ENCODE measurements at regions not wholly inside any gene's neighbourhood (a gene's known extent, or its start where the extent isn't known, plus 50 kb on each side); places are given as distances from the start of the nearest gene placed in this dataset.

DNA sequence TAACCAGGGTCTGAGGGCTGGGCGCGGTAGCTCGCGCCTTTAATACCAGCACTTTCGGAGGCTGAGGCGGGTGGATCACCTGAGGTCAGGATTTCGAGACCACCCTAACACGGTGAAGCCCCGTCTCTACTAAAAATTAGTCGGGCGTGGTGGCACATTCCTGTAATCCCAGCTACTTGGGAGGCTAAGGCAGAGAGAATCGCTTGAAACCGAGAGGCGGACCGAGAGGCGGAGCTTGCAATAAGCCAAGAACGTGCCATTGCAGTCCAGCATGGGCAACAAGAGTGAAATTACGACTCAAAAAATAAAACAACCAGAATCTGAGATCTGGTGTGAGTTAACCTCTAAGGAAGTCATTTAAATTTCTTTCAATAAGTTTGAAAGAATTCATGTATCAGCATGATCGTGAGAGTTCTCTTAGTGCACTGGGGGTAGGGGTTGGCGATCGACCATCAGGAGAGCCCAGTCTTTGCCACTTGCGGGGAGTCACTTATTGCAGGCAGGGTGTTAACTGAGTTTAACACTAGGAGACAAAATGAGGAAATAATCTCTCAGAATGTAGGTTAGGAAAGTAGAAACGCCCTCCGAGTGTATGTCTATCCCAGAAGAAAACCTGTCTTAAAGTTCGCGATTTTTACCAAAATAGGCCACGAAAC, 206.5 kb upstream of the ZNF184 start:
- no peak for DNase-seq (ENCODE audit: low read depth)
- TF ChIP-seq, protein P1, sequence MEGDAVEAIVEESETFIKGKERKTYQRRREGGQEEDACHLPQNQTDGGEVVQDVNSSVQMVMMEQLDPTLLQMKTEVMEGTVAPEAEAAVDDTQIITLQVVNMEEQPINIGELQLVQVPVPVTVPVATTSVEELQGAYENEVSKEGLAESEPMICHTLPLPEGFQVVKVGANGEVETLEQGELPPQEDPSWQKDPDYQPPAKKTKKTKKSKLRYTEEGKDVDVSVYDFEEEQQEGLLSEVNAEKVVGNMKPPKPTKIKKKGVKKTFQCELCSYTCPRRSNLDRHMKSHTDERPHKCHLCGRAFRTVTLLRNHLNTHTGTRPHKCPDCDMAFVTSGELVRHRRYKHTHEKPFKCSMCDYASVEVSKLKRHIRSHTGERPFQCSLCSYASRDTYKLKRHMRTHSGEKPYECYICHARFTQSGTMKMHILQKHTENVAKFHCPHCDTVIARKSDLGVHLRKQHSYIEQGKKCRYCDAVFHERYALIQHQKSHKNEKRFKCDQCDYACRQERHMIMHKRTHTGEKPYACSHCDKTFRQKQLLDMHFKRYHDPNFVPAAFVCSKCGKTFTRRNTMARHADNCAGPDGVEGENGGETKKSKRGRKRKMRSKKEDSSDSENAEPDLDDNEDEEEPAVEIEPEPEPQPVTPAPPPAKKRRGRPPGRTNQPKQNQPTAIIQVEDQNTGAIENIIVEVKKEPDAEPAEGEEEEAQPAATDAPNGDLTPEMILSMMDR (IDR thresholded peaks at IDR 0.05; ENCODE audit: insufficient read depth, low read depth, low read length, missing control alignments): no peak
- no peak overlapping the region for H3K4me3 ChIP-seq (ENCODE audit: low read depth, low read length)

DNA sequence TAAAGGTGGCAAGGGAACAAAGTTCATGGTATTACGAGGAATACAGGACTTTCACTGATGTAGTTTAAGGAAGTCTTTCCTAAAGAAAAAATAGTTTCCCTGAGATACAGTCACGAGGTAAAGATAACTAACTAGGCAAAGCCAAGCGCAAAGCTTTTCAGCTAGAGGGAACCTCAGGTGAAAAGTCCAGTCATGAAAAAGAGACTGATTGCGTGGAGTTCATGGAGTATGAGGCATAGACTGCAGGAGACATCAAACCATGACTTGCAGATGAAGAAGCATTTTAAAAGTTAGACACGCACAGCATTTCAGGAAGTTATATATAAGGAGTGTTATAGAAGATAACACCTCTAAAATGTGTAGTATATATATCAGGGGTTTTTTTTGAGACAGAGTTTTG, 205.6 kb upstream of the ZNF184 start:
- no peak for DNase-seq (ENCODE audit: low read depth)
- TF ChIP-seq, protein P1 (IDR thresholded peaks at IDR 0.05; ENCODE audit: insufficient read depth, low read depth, low read length, missing control alignments): no peak
- H3K4me3 ChIP-seq (ENCODE audit: low read depth, low read length): no peak overlapping the region

DNA sequence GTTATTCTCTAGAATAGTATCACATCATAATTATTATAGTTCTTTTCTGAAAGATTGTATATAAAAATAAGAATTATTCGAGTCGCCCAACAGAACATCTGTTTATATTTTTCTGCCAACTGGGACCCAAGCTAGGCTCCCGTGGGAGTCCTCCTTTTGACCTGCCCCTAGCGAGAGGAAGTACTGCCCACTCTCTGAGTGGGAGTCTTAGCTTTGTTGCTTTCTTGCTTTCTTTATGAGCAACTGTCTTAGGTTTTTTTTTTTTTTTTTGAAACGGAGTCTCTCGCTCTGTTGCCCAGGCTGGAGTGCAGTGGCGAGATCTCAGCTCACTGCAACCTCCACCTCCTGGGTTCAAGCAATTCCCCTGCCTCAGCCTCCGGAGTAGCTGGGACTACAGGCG, 202.0 kb upstream of the ZNF184 start:
- no peak overlapping the region for H3K4me3 ChIP-seq (ENCODE audit: low read depth, low read length)
- peak; percentile 58 for DNase-seq (ENCODE audit: low read depth)
- TF ChIP-seq, protein P1 (IDR thresholded peaks at IDR 0.05; ENCODE audit: insufficient read depth, low read depth, low read length, missing control alignments): no peak

DNA sequence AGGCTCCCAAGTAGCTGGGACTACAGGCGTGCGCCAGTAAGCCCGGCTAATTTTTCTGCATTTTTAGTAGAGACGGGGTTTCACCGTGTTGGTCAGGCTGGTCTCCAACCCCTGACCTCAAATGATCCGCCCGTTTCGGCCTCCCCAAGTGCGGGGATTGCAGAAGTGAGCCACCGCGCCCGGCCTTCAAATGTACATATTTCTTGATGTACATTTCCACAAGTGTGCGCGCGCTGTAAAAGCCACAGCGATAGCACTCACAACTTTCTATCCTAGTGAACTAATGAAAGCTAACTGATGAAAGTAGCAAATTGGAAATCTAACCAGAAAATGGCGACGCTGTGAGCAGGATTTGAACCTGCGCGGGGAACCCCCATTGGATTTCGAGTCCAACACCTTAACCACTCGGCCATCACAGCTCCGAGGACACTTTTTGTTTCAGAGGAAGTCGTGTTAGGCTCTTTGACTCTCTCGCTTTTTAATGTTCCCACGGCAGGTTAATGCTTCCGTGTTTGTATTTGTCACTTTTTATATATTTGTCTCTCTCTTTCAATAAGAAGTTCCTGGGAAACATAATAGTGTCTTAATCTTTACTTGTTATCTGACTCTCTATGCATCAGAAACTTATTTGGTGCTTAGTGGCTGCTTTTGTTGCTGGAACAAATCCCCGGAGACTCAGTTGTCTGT, 199.4 kb upstream of the ZNF184 start:
- TF ChIP-seq, protein P1 (IDR thresholded peaks at IDR 0.05; ENCODE audit: insufficient read depth, low read depth, low read length, missing control alignments): no peak
- peak; percentile 95 for DNase-seq (ENCODE audit: low read depth)
- peak overlapping the region; percentile 62 for H3K4me3 ChIP-seq (ENCODE audit: low read depth, low read length)

DNA sequence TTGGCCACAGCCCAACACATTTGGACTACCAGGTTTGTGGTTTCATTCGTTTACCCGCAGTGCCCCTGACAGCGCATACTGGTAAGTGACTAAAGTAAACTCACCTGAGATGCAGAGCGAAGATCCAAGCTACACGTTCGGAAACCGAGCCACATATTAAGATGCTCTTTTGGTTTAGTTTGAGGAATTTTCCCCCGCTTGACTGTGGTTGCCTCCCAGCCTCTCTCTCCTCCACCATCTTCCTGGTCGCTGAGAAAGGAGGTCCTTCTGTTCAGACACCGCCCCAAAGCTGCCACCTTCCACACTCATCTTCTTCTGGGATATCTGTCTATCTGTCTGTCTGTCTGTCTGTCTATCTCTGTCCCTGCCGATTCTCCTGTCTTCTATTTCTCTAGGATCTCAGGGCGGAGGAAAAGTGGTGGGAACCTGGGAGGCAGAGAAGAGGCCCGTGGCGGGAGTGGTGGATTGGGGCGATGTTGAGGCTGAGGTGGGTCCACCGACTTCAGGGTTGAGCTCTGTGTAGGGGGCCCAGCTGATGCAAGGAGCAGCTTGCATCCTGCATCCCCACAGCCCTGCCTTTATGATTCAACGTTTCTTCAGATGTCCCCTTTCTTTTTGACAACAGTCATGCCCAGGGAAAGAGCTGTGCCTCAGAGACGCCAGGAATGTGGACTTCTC, 196.9 kb upstream of the ZNF184 start:
- peak overlapping the region; percentile 62 for H3K4me3 ChIP-seq (ENCODE audit: low read depth, low read length)
- DNase-seq (ENCODE audit: low read depth): peak; percentile 33
- TF ChIP-seq, protein P1 (IDR thresholded peaks at IDR 0.05; ENCODE audit: insufficient read depth, low read depth, low read length, missing control alignments): no peak

DNA sequence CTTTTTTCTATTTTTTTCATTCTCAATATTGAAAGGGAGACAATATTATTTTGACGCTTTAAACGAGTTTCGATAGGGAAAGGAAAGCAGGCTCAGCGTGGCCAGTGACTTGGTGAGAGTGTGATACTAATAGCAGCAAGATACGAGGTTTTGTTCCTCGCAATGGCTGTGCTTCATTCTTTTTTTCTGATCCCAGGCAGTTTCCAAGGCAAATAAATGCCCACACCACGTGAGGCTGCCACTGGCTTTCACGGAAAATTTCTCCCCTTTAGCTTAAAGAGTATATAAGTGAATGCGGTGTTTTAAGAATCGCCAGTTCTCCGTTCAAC, 196.4 kb upstream of the ZNF184 start:
- DNase-seq (ENCODE audit: low read depth): peak; percentile 44
- H3K4me3 ChIP-seq (ENCODE audit: low read depth, low read length): peak overlapping the region; percentile 62
- TF ChIP-seq, protein P1 (IDR thresholded peaks at IDR 0.05; ENCODE audit: insufficient read depth, low read depth, low read length, missing control alignments): no peak
